PFSK-1 (cell line): ENCODE measurements at regions not wholly inside any gene's neighbourhood (a gene's known extent, or its start where the extent isn't known, plus 50 kb on each side); places are given as distances from the start of the nearest gene placed in this dataset.

Experiments
- FOXP2 ChIP-seq: optimal IDR thresholded peaks from 2 replicates; pipeline ENCODE3; 2011; ENCODE audit warnings: borderline replicate concordance, control low read depth, inconsistent platforms; ENCODE audit not compliant: insufficient read depth; ENCODE audit errors: extremely low read length, extremely low read depth
- POLR2AphosphoS5 ChIP-seq: IDR thresholded peaks from 2 replicates; pipeline ENCODE4 v1.6.1; 2012; ENCODE audit warnings: low read depth, mild to moderate bottlenecking, control low read depth, low read length, moderate library complexity
- SIN3A ChIP-seq: IDR thresholded peaks from 2 replicates; pipeline ENCODE4 v1.6.1; 2012; ENCODE audit warnings: mild to moderate bottlenecking, low read length, moderate library complexity, borderline replicate concordance; ENCODE audit not compliant: insufficient read depth
- TAF1 ChIP-seq: IDR thresholded peaks from 2 replicates; pipeline ENCODE4 v1.6.1; 2012; ENCODE audit warnings: low read length, control low read depth, borderline replicate concordance; ENCODE audit not compliant: insufficient read depth
- TF ChIP-seq, protein P1 (sequence below), 2 experiments: IDR thresholded peaks; 2 replicates each; pipeline versions ENCODE4 v1.6.1 to v1.8.0; 2011 to 2012; ENCODE audit warnings: low read depth in 2 of 2, low read length in 2 of 2, control low read depth in 1 of 2, inconsistent platforms in 1 of 2, mild to moderate bottlenecking in 1 of 2, moderate library complexity in 1 of 2; ENCODE audit not compliant: insufficient read depth in 1 of 2

DNA sequence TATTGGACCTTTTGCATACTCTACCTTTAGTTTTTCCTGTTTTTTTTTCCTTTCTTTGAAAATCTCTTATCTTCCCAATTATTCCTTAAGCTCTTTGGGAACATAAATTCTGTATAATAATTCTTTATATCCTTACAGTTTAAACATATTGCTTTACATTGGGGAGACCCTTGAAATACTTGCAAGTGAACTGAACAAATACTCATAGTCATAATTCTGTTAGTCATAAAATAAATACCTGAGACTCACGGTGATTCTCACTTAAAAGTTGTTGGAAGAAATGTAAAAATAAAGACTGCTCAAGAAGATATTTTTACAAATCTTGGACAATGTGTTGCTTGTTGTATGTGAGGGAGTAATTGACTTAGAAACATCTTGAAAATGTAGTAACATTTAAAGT is 515.2 kb upstream of the POT1 start:
- TF ChIP-seq SIN3A, result no peak
- TF ChIP-seq, protein P1, sequence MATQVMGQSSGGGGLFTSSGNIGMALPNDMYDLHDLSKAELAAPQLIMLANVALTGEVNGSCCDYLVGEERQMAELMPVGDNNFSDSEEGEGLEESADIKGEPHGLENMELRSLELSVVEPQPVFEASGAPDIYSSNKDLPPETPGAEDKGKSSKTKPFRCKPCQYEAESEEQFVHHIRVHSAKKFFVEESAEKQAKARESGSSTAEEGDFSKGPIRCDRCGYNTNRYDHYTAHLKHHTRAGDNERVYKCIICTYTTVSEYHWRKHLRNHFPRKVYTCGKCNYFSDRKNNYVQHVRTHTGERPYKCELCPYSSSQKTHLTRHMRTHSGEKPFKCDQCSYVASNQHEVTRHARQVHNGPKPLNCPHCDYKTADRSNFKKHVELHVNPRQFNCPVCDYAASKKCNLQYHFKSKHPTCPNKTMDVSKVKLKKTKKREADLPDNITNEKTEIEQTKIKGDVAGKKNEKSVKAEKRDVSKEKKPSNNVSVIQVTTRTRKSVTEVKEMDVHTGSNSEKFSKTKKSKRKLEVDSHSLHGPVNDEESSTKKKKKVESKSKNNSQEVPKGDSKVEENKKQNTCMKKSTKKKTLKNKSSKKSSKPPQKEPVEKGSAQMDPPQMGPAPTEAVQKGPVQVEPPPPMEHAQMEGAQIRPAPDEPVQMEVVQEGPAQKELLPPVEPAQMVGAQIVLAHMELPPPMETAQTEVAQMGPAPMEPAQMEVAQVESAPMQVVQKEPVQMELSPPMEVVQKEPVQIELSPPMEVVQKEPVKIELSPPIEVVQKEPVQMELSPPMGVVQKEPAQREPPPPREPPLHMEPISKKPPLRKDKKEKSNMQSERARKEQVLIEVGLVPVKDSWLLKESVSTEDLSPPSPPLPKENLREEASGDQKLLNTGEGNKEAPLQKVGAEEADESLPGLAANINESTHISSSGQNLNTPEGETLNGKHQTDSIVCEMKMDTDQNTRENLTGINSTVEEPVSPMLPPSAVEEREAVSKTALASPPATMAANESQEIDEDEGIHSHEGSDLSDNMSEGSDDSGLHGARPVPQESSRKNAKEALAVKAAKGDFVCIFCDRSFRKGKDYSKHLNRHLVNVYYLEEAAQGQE (IDR thresholded peaks at IDR 0.05; ENCODE audit: insufficient read depth in 1 of 2, low read depth in 2 of 2, low read length in 2 of 2), result no peak
- no peak for TF ChIP-seq TAF1
- TF ChIP-seq POLR2AphosphoS5, result no peak
- TF ChIP-seq FOXP2, result no peak
